H9 (cell line): ENCODE measurements at regions not wholly inside any gene's neighbourhood (a gene's known extent, or its start where the extent isn't known, plus 50 kb on each side); places are given as distances from the start of the nearest gene placed in this dataset.

Experiments
- DNase-seq: peaks from one replicate; pipeline ENCODE4 v3.0.0-alpha.2; 2017
- H2AFZ ChIP-seq: one replicate; pipeline ENCODE4 v1.6.1; 2013; ENCODE audit warnings: mild to moderate bottlenecking, low read length, control low read depth, moderate library complexity
- H2AK5ac ChIP-seq: 2 replicates; pipeline ENCODE4 v1.6.1; 2013; ENCODE audit warnings: low read length, control low read depth, mixed read lengths; ENCODE audit not compliant: insufficient read length
- H2BK120ac ChIP-seq: one replicate; pipeline ENCODE4 v1.6.1; 2013; ENCODE audit warnings: low read depth, mild to moderate bottlenecking, low read length, control low read depth, inconsistent platforms; ENCODE audit not compliant: poor library complexity, severe bottlenecking
- H2BK12ac ChIP-seq: 2 replicates; pipeline ENCODE4 v1.6.1; 2013; ENCODE audit warnings: low read length, control low read depth, mixed read lengths, low read depth; ENCODE audit not compliant: insufficient read length
- H2BK15ac ChIP-seq: 2 replicates; pipeline ENCODE4 v1.6.1; 2013; ENCODE audit warnings: low read depth, low read length, control low read depth
- H2BK20ac ChIP-seq: one replicate; pipeline ENCODE4 v1.6.1; 2013; ENCODE audit warnings: low read depth, mild to moderate bottlenecking, low read length, control low read depth, inconsistent platforms; ENCODE audit not compliant: poor library complexity, severe bottlenecking
- H2BK5ac ChIP-seq: 2 replicates; pipeline ENCODE4 v1.6.1; 2013; ENCODE audit warnings: low read length, control low read depth, mixed read lengths; ENCODE audit not compliant: insufficient read length
- H3K14ac ChIP-seq: 2 replicates; pipeline ENCODE4 v1.6.1; 2013; ENCODE audit warnings: low read length, control low read depth; ENCODE audit not compliant: insufficient read depth
- H3K18ac ChIP-seq: 2 replicates; pipeline ENCODE4 v1.6.1; 2013; ENCODE audit warnings: low read depth, mild to moderate bottlenecking, mixed read lengths, low read length, control low read depth; ENCODE audit not compliant: insufficient read length
- H3K23ac ChIP-seq: 2 replicates; pipeline ENCODE4 v1.6.1; 2013; ENCODE audit warnings: low read length, control low read depth, mixed read lengths, low read depth; ENCODE audit not compliant: insufficient read length
- H3K23me2 ChIP-seq: 2 replicates; pipeline ENCODE4 v1.6.1; 2013; ENCODE audit warnings: low read depth, mild to moderate bottlenecking, mixed read lengths, low read length, control low read depth; ENCODE audit not compliant: insufficient read length, poor library complexity, severe bottlenecking
- H3K27ac ChIP-seq: 2 replicates; pipeline ENCODE4 v1.5.1; 2013; ENCODE audit warnings: low read length, control low read depth, mixed read lengths, low read depth; ENCODE audit not compliant: insufficient read length
- H3K27me3 ChIP-seq: 2 replicates; pipeline ENCODE4 v1.6.1; 2013; ENCODE audit warnings: low read length, control low read depth, inconsistent platforms; ENCODE audit not compliant: insufficient read depth
- H3K4ac ChIP-seq: 2 replicates; pipeline ENCODE4 v1.6.1; 2013; ENCODE audit warnings: low read depth, mild to moderate bottlenecking, control low read depth, inconsistent platforms, low read length, moderate library complexity
- H3K4me1 ChIP-seq: 2 replicates; pipeline ENCODE4 v1.6.1; 2013; ENCODE audit warnings: low read length, control low read depth, inconsistent platforms; ENCODE audit not compliant: insufficient read depth
- H3K4me2 ChIP-seq: 2 replicates; pipeline ENCODE4 v1.6.1; 2013; ENCODE audit warnings: low read length, control low read depth, mixed read lengths; ENCODE audit not compliant: insufficient read length, insufficient read depth
- H3K56ac ChIP-seq: 2 replicates; pipeline ENCODE4 v1.6.1; 2013; ENCODE audit warnings: low read depth, mild to moderate bottlenecking, mixed read lengths, low read length, control low read depth; ENCODE audit not compliant: insufficient read length
- H3K79me1 ChIP-seq: 2 replicates; pipeline ENCODE4 v1.6.1; 2013; ENCODE audit warnings: low read depth, mild to moderate bottlenecking, moderate library complexity, low read length, control low read depth, inconsistent platforms; ENCODE audit not compliant: insufficient read depth, poor library complexity, severe bottlenecking
- H3K79me2 ChIP-seq: 2 replicates; pipeline ENCODE4 v1.6.1; 2013; ENCODE audit warnings: low read length, control low read depth, inconsistent platforms; ENCODE audit not compliant: insufficient read depth
- H3K9ac ChIP-seq: 2 replicates; pipeline ENCODE4 v1.6.1; 2013; ENCODE audit warnings: low read length, control low read depth, mixed read lengths; ENCODE audit not compliant: insufficient read length; ENCODE audit errors: extremely low read depth
- H3K9me3 ChIP-seq: one replicate; pipeline ENCODE4 v1.6.1; 2013; ENCODE audit warnings: low read depth, low read length, inconsistent platforms; ENCODE audit not compliant: control insufficient read depth
- H3T11ph ChIP-seq: one replicate; pipeline ENCODE4 v1.6.1; 2013; ENCODE audit warnings: mild to moderate bottlenecking, low read length, control low read depth, inconsistent platforms
- H4K20me1 ChIP-seq: one replicate; pipeline ENCODE4 v1.6.1; 2013; ENCODE audit not compliant: control insufficient read depth, insufficient read length, insufficient read depth
- H4K5ac ChIP-seq: 2 replicates; pipeline ENCODE4 v1.6.1; 2013; ENCODE audit warnings: low read depth, mild to moderate bottlenecking, mixed read lengths, low read length, control low read depth; ENCODE audit not compliant: insufficient read length
- H4K8ac ChIP-seq: replicated peaks from 2 replicates; pipeline ENCODE4 v1.6.1; 2013; ENCODE audit warnings: low read length, control low read depth, mixed read lengths, low read depth; ENCODE audit not compliant: insufficient read length
- H4K91ac ChIP-seq: 2 replicates; pipeline ENCODE4 v1.6.1; 2013; ENCODE audit warnings: low read depth, mild to moderate bottlenecking, moderate library complexity, mixed read lengths, low read length, control low read depth; ENCODE audit not compliant: insufficient read length
- H3K27ac Mint-ChIP-seq, 3 experiments: 2 replicates in 2 of 3; 3 replicates in 1 of 3; pipeline ENCODE4 v1.8.0; 2020 to 2021; ENCODE audit warnings: mixed read lengths in 3 of 3, mild to moderate bottlenecking in 1 of 3, moderate library complexity in 1 of 3
- H3K27me3 Mint-ChIP-seq: 2 replicates; pipeline ENCODE4 v1.8.0; 2021; ENCODE audit warnings: low read depth, mild to moderate bottlenecking, moderate library complexity, mixed read lengths
- H3K36me3 Mint-ChIP-seq, 3 experiments: 2 replicates in 2 of 3; 3 replicates in 1 of 3; pipeline ENCODE4 v1.8.0; 2020 to 2021; ENCODE audit warnings: low read depth in 3 of 3, mixed read lengths in 3 of 3; ENCODE audit not compliant: insufficient read depth in 1 of 3
- H3K4me1 Mint-ChIP-seq, 2 experiments: 2 replicates each; pipeline ENCODE4 v1.8.0; 2020; ENCODE audit warnings: mixed read lengths in 2 of 2
- H3K4me3 Mint-ChIP-seq, 2 experiments: 2 replicates in 1 of 2; 3 replicates in 1 of 2; pipeline ENCODE4 v1.8.0; 2020 to 2021; ENCODE audit warnings: mild to moderate bottlenecking in 2 of 2, mixed read lengths in 2 of 2, moderate library complexity in 1 of 2
- H3K9me3 Mint-ChIP-seq, 2 experiments: 2 replicates in 1 of 2; 3 replicates in 1 of 2; pipeline ENCODE4 v1.8.0; 2020; ENCODE audit warnings: mild to moderate bottlenecking in 2 of 2, mixed read lengths in 2 of 2, moderate library complexity in 1 of 2
- CTCF ChIP-seq: fragments of 200-600 bp; sonication (generic); conservative IDR thresholded peaks from 3 replicates; pipeline ENCODE4 v1.8.0; 2021; ENCODE audit warnings: antibody characterized with exemption, mild to moderate bottlenecking
- WGBS: extraction: QIAGEN DNeasy Blood & Tissue Kit; methylation state at CpG from one replicate; pipeline ENCODE4 v1.1.7; 2013; ENCODE audit warnings: missing lambda C conversion rate, low lambda C conversion rate, mixed read lengths; ENCODE audit not compliant: insufficient read length; ENCODE audit errors: extremely low coverage; 5-methylcytosine and 5-hydroxymethylcytosine counted together

DNA sequence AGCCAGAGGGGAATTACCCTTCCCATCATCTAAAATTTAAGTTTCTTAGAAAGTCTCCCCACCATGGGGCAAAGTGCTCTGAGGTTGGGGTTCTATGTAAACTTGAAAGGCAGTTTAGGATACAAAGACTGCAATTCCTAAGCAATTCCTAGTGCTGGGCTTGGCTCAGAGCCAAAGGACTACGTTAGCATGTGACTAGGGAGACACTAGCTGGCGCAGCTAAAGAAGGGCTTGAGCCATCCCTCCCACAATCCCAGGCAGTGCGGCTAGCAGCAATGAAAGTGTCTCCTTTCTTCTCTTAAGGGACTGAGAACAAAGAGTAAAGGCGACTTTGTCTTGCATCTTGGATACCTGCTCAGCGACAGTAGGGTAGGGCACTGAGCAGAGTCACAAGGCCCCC, 306.6 kb upstream of the FKBP1C start:
- no peaks in the 10 kb centered on the region for H3K79me1 ChIP-seq

More for the DNA sequence above, 306.6 kb upstream of the FKBP1C start:
- H4K5ac ChIP-seq = no peak overlapping the region
- no peaks in the 10 kb centered on the region for H3K79me2 ChIP-seq
- no peak overlapping the region for H4K91ac ChIP-seq
- no peak overlapping the region for H2BK120ac ChIP-seq
- H3K27me3 ChIP-seq = no peaks in the 10 kb centered on the region
- H3K27ac ChIP-seq = no peak overlapping the region
- H3K4me2 ChIP-seq = no peak overlapping the region
- TF ChIP-seq CTCF = no peak
- H3K4ac ChIP-seq = no peak overlapping the region
- no peak overlapping the region for H2BK12ac ChIP-seq
- peaks cover 3 to 11% of the 10 kb centered on the region in 2 experiments for H3K4me1 Mint-ChIP-seq
- no peak overlapping the region for H3T11ph ChIP-seq
- no CpG with 5 or more reads among the region's 5 CpGs for WGBS
- no peaks in the 10 kb centered on the region for H4K20me1 ChIP-seq
- peaks cover 0 to 4% (median 0%) of the 10 kb centered on the region in 3 experiments; a peak in 1 of 7 replicates for H3K36me3 Mint-ChIP-seq
- no peak overlapping the region for H3K9ac ChIP-seq
- no peak overlapping the region for H2AFZ ChIP-seq
- no peak overlapping the region for H2BK20ac ChIP-seq
- no peak overlapping the region for H3K4me3 Mint-ChIP-seq
- no peaks in the 10 kb centered on the region; the same call in 1 of the 2 replicates for H3K4me1 ChIP-seq
- DNase-seq = peak; percentile 50
- no peak overlapping the region for H4K8ac ChIP-seq
- peaks cover 0 to 3% of the 10 kb centered on the region in 2 experiments; a peak in 2 of 5 replicates for H3K9me3 Mint-ChIP-seq
- no peaks in the 10 kb centered on the region for H3K9me3 ChIP-seq
- no peak overlapping the region for H3K14ac ChIP-seq
- no peak overlapping the region for H3K56ac ChIP-seq
- no peak overlapping the region for H2AK5ac ChIP-seq
- H3K27ac Mint-ChIP-seq = no peak overlapping the region
- no peaks in the 10 kb centered on the region for H3K23me2 ChIP-seq
- H3K27me3 Mint-ChIP-seq = no peaks in the 10 kb centered on the region; the same call in none of the 2 replicates
- H3K23ac ChIP-seq = no peak overlapping the region
- no peak overlapping the region for H2BK15ac ChIP-seq
- no peak overlapping the region for H2BK5ac ChIP-seq
- H3K18ac ChIP-seq = no peak overlapping the region
